LNCaP clone FGC (cell line): ENCODE measurements at regions not wholly inside any gene's neighbourhood (a gene's known extent, or its start where the extent isn't known, plus 50 kb on each side); places are given as distances from the start of the nearest gene placed in this dataset.

Experiments used
- DNase-seq: peaks from one replicate; pipeline ENCODE4 v3.0.0-alpha.2; 2011; ENCODE audit warnings: low read depth
- H3K4me3 ChIP-seq: 2 replicates; pipeline ENCODE4 v1.5.1; 2011; ENCODE audit warnings: mild to moderate bottlenecking, low read depth, low read length, control low read depth
- CTCF ChIP-seq: IDR thresholded peaks from 2 replicates; pipeline ENCODE4 v1.5.1; 2012; ENCODE audit warnings: mild to moderate bottlenecking; ENCODE audit not compliant: control insufficient read depth, insufficient read depth; ENCODE audit errors: extremely low read depth

GRCh38 chr2:44825702-44826101 lies 115.8 kb upstream of the SIX3 start:
- TF ChIP-seq CTCF, result no peak
- no peak overlapping the region for H3K4me3 ChIP-seq
- DNase-seq, result no peak

- no peak for TF ChIP-seq CTCF
- DNase-seq, result no peak
- no peak overlapping the region for H3K4me3 ChIP-seq
Observed at GRCh38 chr2:44826601-44827000, 114.9 kb upstream of the SIX3 start.

DNA sequence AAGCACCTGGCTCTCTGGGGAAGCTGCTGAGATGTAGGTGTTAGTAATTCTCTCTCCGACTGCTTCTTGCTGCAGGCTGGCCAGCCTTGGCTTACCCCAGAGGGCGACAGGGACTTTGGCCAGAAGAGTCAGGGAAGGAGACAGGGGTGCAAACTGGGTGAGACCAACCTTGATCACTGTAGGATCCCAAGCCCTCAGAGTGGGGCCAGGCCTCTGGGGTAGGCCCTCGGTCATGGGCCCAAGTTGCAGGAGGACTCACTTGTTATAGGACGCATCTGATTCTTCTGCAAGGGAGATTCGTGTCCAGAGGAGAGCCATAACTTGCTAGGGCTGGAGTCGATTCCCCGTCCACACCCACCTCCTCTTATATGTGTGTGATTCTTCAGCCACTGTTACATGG lies 111.7 kb upstream of the SIX3 start:
- H3K4me3 ChIP-seq, result no peak overlapping the region
- TF ChIP-seq CTCF, result no peak
- DNase-seq, result no peak

DNA sequence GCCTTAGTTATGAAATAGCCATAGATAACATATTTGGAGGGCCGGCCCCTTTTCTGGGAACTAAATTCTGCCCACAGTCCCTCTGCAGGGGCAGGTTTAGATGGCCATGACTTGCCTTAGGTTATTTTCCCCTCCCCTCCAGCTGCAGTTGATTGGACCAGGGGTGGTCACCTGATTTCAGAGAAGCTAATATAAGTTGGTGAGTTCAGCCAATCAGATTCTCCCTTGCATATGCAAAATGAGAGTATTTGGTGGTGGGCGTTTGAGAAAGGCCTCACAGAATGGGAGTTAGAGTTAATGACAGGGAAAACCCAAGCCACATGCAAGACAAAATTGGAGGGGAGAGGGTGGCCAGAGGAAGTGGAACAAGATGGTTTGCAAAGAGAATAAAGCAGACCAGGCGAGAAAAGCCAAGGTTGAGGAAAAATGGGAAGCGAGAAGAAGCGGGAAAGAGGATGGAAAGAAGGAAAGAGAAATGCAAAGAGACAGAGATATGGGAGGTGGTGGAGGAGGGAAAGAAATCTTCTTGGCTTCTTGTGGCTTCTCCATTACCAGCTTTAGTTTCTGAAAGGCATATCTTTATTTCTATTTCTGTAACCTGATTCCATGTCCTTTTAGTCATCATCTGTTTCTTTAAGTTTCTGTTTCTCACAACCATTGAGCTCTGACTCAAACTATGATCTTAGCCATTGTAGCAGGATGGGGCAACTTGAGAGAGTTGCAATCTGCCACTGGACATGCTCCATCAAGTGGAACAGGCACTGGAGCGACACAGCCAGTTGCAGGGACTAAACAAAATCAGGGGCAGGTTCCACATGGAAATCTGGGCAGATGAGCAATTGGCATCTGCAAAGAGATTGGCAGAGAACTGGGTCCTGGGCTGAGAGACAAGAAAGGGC lies 108.1 kb upstream of the SIX3 start:
- DNase-seq, result no peak
- TF ChIP-seq CTCF, result no peak
- H3K4me3 ChIP-seq, result no peak overlapping the region

- TF ChIP-seq CTCF, result no peak
- H3K4me3 ChIP-seq, result no peak overlapping the region
- no peak for DNase-seq
Observed at GRCh38 chr2:44834656-44835055, 106.8 kb upstream of the SIX3 start.

DNA sequence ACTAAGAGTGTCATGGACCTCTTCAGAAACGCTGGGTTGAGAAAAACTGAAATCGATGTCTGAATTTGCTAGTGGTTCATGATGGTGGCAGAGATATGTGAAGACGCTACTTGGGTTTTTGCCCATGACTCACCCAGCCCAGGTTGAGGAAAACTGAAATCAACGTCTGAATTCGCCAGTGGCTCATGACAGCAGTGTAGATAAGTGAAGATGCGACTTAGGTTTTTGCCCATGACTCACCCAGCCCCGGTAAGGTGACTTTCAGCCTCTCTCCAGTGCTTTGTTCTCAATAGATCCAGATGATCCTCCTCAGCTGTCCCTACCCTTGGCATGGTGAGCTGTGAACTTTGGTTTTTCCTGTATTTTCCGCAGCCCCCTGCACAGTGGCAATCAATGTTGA lies 105.3 kb upstream of the SIX3 start:
- H3K4me3 ChIP-seq, result no peak overlapping the region
- no peak for TF ChIP-seq CTCF
- no peak for DNase-seq

- no peak for TF ChIP-seq CTCF
- H3K4me3 ChIP-seq, result no peak overlapping the region
- no peak for DNase-seq
Observed at GRCh38 chr2:44836916-44837315, 104.6 kb upstream of the SIX3 start.
